HEK293T (cell line): ENCODE measurements at regions not wholly inside any gene's neighbourhood (a gene's known extent, or its start where the extent isn't known, plus 50 kb on each side); places are given as distances from the start of the nearest gene placed in this dataset.

Experiments
- SP1 ChIP-seq: fragments of 450-650 bp; IDR thresholded peaks from 2 replicates; pipeline ENCODE4 v1.6.1; 2017
- SUZ12 ChIP-seq: fragments of 450-650 bp; IDR thresholded peaks from 2 replicates; pipeline ENCODE4 v1.6.1; 2016; ENCODE audit warnings: mild to moderate bottlenecking

DNA sequence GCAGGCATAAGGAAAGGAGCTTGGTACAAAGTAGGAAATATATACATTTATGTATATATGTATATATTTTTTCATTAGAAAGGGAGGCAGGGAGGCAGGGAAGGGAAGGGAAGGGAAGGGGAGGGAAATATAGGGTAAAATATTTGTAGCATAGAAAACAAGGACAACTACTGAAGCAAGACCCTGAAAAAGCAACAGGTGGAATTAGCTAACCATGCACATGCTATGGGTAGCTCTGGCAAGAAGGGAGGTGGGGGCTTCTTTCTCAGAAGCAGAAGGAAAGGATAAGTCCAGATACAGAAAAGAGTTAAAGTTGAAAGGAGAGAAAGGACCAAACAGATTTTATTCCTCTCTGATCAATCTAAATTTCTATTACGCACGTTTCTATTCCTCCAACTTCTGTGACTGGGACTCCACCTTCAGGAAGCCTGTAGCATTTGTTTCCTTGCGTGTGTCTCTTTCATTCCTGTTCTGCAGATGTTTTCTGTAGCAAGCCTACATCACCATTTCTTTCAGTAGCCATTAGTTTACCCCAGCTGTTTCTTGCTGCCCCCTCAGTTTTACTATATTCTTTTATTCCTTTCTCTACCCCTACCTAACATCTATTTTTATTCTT is 82.9 kb downstream of the OR13H1 start:
- TF ChIP-seq SUZ12 (no peak), SP1 (no peak)
